ENCODE measurements at regions not wholly inside any gene's neighbourhood (a gene's known extent, or its start where the extent isn't known, plus 50 kb on each side); places are given as distances from the start of the nearest gene placed in this dataset.

- TF ChIP-seq, protein P1, sequence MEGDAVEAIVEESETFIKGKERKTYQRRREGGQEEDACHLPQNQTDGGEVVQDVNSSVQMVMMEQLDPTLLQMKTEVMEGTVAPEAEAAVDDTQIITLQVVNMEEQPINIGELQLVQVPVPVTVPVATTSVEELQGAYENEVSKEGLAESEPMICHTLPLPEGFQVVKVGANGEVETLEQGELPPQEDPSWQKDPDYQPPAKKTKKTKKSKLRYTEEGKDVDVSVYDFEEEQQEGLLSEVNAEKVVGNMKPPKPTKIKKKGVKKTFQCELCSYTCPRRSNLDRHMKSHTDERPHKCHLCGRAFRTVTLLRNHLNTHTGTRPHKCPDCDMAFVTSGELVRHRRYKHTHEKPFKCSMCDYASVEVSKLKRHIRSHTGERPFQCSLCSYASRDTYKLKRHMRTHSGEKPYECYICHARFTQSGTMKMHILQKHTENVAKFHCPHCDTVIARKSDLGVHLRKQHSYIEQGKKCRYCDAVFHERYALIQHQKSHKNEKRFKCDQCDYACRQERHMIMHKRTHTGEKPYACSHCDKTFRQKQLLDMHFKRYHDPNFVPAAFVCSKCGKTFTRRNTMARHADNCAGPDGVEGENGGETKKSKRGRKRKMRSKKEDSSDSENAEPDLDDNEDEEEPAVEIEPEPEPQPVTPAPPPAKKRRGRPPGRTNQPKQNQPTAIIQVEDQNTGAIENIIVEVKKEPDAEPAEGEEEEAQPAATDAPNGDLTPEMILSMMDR (IDR thresholded peaks at IDR 0.05) = no peak
- Histone ChIP-seq H3K9me3 (no peaks in the 10 kb centered on the region), H3K4me1 (peaks cover 0 to 9% of the 10 kb centered on the region in 2 donors), H3K27me3 (no peaks in the 10 kb centered on the region), H3K36me3 (no peaks in the 10 kb centered on the region), H3K27ac (no peak overlapping the region), H3K4me3 (no peak overlapping the region)
- no peak for DNase-seq (ENCODE audit: low spot score)
These were observed 145.5 kb upstream of the AUTS2 start for GRCh38 chr7:69452797-69453196.

GRCh38 chr7:69457595-69458504, 140.4 kb upstream of the AUTS2 start:
- no peaks in the 10 kb centered on the region for H3K36me3 ChIP-seq
- peaks cover 0 to 17% of the 10 kb centered on the region in 2 donors for H3K4me1 ChIP-seq
- no peaks in the 10 kb centered on the region for H3K27me3 ChIP-seq
- H3K9me3 ChIP-seq = no peaks in the 10 kb centered on the region
- H3K4me3 ChIP-seq = no peak overlapping the region
- DNase-seq (ENCODE audit: low spot score) = peak; percentile 74
- TF ChIP-seq, protein P1 (IDR thresholded peaks at IDR 0.05) = no peak
- H3K27ac ChIP-seq = peak overlapping the region in 1 of 2 donors; percentile 35

DNA sequence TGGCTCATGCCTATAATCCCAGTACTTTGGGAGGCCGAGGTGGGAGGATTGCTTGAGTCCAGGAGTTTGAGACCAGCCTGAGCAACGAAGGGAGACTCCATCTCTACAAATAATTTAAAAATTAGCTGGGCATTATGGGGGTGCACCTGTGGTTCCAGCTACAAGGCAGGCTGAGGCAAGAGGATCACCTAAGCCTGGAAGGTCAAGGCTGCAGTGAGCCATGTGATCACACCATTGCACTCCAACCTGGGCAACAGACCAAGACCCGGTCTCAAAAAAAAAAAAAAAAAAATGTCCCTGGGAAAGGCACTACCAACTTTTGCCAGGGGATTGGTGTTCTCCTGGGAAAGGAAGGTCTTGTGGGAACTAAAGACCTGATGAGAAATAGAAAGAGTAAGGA, 134.2 kb upstream of the AUTS2 start:
- no peak overlapping the region for H3K4me3 ChIP-seq
- TF ChIP-seq, protein P1 (IDR thresholded peaks at IDR 0.05) = no peak
- H3K36me3 ChIP-seq = no peaks in the 10 kb centered on the region
- no peak for DNase-seq (ENCODE audit: low spot score)
- H3K4me1 ChIP-seq = no peaks in the 10 kb centered on the region
- no peaks in the 10 kb centered on the region for H3K27me3 ChIP-seq
- peaks cover 0 to 14% of the 10 kb centered on the region in 2 donors for H3K9me3 ChIP-seq
- no peak overlapping the region for H3K27ac ChIP-seq

DNA sequence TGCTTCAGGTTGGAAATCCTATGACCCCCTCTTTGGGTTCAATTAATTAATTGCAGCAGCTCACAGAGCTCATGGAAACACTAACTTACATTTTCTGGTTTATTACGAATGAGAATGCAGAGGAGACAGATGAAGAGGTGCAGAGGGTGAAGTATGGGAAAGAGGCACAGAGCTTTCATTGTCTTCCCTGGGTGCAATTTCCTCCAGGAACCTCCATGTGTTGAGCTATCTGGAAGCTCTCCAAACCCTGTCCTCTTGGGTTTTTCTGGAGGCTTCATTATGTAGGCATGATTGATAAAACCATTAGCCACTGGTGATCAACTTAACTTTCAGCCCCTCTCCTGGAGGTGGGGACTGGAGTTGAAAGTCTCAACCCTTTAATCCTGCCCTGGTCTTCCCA, 133.0 kb upstream of the AUTS2 start:
- DNase-seq (ENCODE audit: low spot score) = no peak
- TF ChIP-seq, protein P1 (IDR thresholded peaks at IDR 0.05) = no peak
- Histone ChIP-seq H3K4me1 (no peaks in the 10 kb centered on the region), H3K36me3 (no peaks in the 10 kb centered on the region), H3K27ac (no peak overlapping the region), H3K9me3 (peaks cover 0 to 15% of the 10 kb centered on the region in 2 donors), H3K4me3 (no peak overlapping the region), H3K27me3 (no peaks in the 10 kb centered on the region)

DNA sequence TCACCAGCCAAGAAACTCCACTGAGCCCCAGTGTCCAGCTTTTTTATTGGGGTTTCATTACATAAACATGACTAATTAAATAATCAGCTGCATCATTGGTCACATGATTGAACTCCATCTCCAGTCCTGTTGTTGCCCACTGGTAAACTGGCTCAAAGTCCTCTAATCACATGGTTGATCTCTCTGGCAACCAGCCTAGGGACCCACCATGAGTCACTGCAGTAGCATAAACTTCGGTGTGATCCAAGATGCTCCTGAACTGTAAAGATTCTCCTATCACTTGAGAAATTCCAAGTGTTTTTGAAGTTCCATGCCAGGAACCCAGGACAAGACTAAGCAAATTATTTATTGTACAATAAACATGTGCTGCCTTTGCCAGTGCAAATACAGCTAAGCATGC, 130.4 kb upstream of the AUTS2 start:
- H3K4me3 ChIP-seq = no peak overlapping the region
- TF ChIP-seq, protein P1 (IDR thresholded peaks at IDR 0.05) = no peak
- H3K27ac ChIP-seq = no peak overlapping the region
- H3K27me3 ChIP-seq = no peaks in the 10 kb centered on the region
- H3K4me1 ChIP-seq = no peaks in the 10 kb centered on the region
- no peak for DNase-seq (ENCODE audit: low spot score)
- H3K9me3 ChIP-seq = peaks cover 0 to 15% of the 10 kb centered on the region in 2 donors
- no peaks in the 10 kb centered on the region for H3K36me3 ChIP-seq
